GM23338 (cell line): ENCODE measurements at regions not wholly inside any gene's neighbourhood (a gene's known extent, or its start where the extent isn't known, plus 50 kb on each side); places are given as distances from the start of the nearest gene placed in this dataset.

Experiments
- ATAC-seq: fragments of 200-7000 bp; cut with Tn5 transposase; 3 replicates; pipeline ENCODE4 v1.9.1; 2020
- DNase-seq: peaks from one replicate; pipeline ENCODE4 v3.0.0-alpha.2; 2015; ENCODE audit warnings: low spot score
- H2AFZ ChIP-seq: fragments of 200-600 bp; sonication (generic); 2 replicates; pipeline ENCODE4 v1.8.0; 2016; ENCODE audit warnings: antibody characterized with exemption, mild to moderate bottlenecking, moderate library complexity
- H3F3A ChIP-seq: fragments of 200-600 bp; sonication (generic); replicated peaks from 2 replicates; pipeline ENCODE4 v1.8.0; 2017; ENCODE audit warnings: antibody characterized with exemption, mixed run types, low read depth
- H3K27ac ChIP-seq: fragments of 200-600 bp; sonication (generic); 2 replicates; pipeline ENCODE4 v1.6.1; 2016; ENCODE audit warnings: low read depth
- H3K27me3 ChIP-seq: fragments of 200-600 bp; sonication (generic); 2 replicates; pipeline ENCODE4 v1.8.0; 2016; ENCODE audit warnings: mild to moderate bottlenecking, mixed run types, moderate library complexity; ENCODE audit not compliant: insufficient read depth
- H3K36me3 ChIP-seq: fragments of 200-600 bp; sonication (generic); 2 replicates; pipeline ENCODE4 v1.8.0; 2016; ENCODE audit warnings: mild to moderate bottlenecking; ENCODE audit not compliant: insufficient read depth
- H3K4me1 ChIP-seq: fragments of 200-600 bp; sonication (generic); 2 replicates; pipeline ENCODE4 v1.8.0; 2016; ENCODE audit warnings: mild to moderate bottlenecking, moderate library complexity; ENCODE audit not compliant: insufficient read depth
- H3K4me2 ChIP-seq: fragments of 200-600 bp; sonication (generic); 2 replicates; pipeline ENCODE4 v1.7.1; 2017; ENCODE audit warnings: mixed run types
- H3K4me3 ChIP-seq: fragments of 200-600 bp; sonication (generic); 2 replicates; pipeline ENCODE4 v1.6.1; 2016; ENCODE audit warnings: mixed run types
- H3K79me2 ChIP-seq: fragments of 200-600 bp; sonication (generic); replicated peaks from 2 replicates; pipeline ENCODE4 v1.8.0; 2017; ENCODE audit warnings: mild to moderate bottlenecking; ENCODE audit not compliant: insufficient read depth
- H3K9me2 ChIP-seq: fragments of 200-600 bp; sonication (generic); 2 replicates; pipeline ENCODE4 v1.8.0; 2017; ENCODE audit not compliant: insufficient read depth
- H4K20me1 ChIP-seq: fragments of 200-600 bp; sonication (generic); replicated peaks from 2 replicates; pipeline ENCODE4 v1.8.0; 2017; ENCODE audit warnings: mild to moderate bottlenecking; ENCODE audit not compliant: insufficient read depth
- H3K27ac Mint-ChIP-seq: 2 replicates; pipeline ENCODE4 v1.8.0; 2020; ENCODE audit warnings: inconsistent platforms, mild to moderate bottlenecking, moderate library complexity, mixed read lengths
- H3K27me3 Mint-ChIP-seq: 3 replicates; pipeline ENCODE4 v1.8.0; 2022; ENCODE audit warnings: low read depth, mild to moderate bottlenecking, moderate library complexity, mixed read lengths, inconsistent platforms; ENCODE audit not compliant: insufficient read depth, poor library complexity
- H3K36me3 Mint-ChIP-seq: 3 replicates; pipeline ENCODE4 v1.8.0; 2021; ENCODE audit warnings: low read depth, mild to moderate bottlenecking, inconsistent platforms, moderate library complexity, mixed read lengths
- H3K4me1 Mint-ChIP-seq: 3 replicates; pipeline ENCODE4 v1.8.0; 2020; ENCODE audit warnings: mild to moderate bottlenecking, inconsistent platforms, mixed read lengths
- H3K4me3 Mint-ChIP-seq: 3 replicates; pipeline ENCODE4 v1.8.0; 2021; ENCODE audit warnings: moderate library complexity, mild to moderate bottlenecking, inconsistent platforms, mixed read lengths
- H3K9me3 Mint-ChIP-seq: 3 replicates; pipeline ENCODE4 v1.8.0; 2020; ENCODE audit warnings: moderate library complexity, mild to moderate bottlenecking, inconsistent platforms, mixed read lengths
- EZH2 ChIP-seq: fragments of 200-600 bp; sonication (generic); IDR thresholded peaks from one replicate; pipeline ENCODE4 v1.8.0; 2017; ENCODE audit warnings: antibody characterized with exemption, mild to moderate bottlenecking, low read depth; ENCODE audit not compliant: unreplicated experiment
- EZH2phosphoT487 ChIP-seq: fragments of 200-600 bp; sonication (generic); IDR thresholded peaks from one replicate; pipeline ENCODE4 v1.8.1; 2018; ENCODE audit warnings: antibody characterized with exemption; ENCODE audit not compliant: unreplicated experiment
- JUNB ChIP-seq: IDR thresholded peaks from one replicate; pipeline ENCODE4 v1.6.1; 2016; ENCODE audit warnings: antibody characterized with exemption; ENCODE audit not compliant: unreplicated experiment
- NANOG ChIP-seq: IDR thresholded peaks from 2 replicates; pipeline ENCODE4 v1.6.1; 2016; ENCODE audit warnings: antibody characterized with exemption, borderline replicate concordance
- POLR2AphosphoS5 ChIP-seq: IDR thresholded peaks from 2 replicates; pipeline ENCODE4 v1.6.1; 2016; ENCODE audit warnings: antibody characterized with exemption, low read depth
- ZNF114 ChIP-seq: fragments of 250-450 bp; sonication (Bioruptor Pico); IDR thresholded peaks from 2 replicates; pipeline ENCODE4 v1.5.0; 2020; ENCODE audit warnings: mild to moderate bottlenecking, moderate library complexity
- ZNF462 ChIP-seq: fragments of 250-450 bp; sonication (Bioruptor Pico); IDR thresholded peaks from 2 replicates; pipeline ENCODE4 v1.5.0; 2020; ENCODE audit warnings: mild to moderate bottlenecking, moderate library complexity
- TF ChIP-seq, protein P1 (sequence below): IDR thresholded peaks from 2 replicates; pipeline ENCODE4 v1.6.1; 2016; ENCODE audit warnings: antibody characterized with exemption
- TF ChIP-seq, protein P2 (sequence below), 2 experiments: fragments of 200-600 bp in 1 of 2; sonication (generic) in 1 of 2; conservative IDR thresholded peaks; 2 replicates each; pipeline versions ENCODE4 v1.5.1 to v1.6.1; 2016 to 2017; ENCODE audit warnings: antibody characterized with exemption in 2 of 2, low read depth in 2 of 2, mild to moderate bottlenecking in 2 of 2, moderate library complexity in 1 of 2

DNA sequence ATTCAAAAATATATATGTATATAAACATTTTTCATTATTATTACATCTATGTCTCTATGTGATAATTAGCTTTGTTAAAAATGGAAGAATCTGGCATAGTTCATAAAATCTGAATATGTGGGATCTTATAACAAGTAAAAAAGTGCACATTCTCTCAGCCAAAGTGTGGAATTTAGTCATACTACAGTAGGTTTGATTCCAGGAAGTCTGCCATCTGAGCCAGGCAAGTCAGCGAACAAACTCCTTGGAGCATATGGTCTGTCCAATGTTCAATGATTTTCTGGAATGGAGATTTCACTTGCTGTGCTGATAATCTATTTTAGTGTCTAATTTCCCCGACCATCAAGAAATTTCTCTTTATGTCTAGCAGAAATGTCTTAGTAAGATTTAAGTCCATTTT is 1033.2 kb upstream of the NXPH2 start (continued):
- no peak for TF ChIP-seq ZNF462 (CRISPR knock-in tag)
- TF ChIP-seq, protein P1, sequence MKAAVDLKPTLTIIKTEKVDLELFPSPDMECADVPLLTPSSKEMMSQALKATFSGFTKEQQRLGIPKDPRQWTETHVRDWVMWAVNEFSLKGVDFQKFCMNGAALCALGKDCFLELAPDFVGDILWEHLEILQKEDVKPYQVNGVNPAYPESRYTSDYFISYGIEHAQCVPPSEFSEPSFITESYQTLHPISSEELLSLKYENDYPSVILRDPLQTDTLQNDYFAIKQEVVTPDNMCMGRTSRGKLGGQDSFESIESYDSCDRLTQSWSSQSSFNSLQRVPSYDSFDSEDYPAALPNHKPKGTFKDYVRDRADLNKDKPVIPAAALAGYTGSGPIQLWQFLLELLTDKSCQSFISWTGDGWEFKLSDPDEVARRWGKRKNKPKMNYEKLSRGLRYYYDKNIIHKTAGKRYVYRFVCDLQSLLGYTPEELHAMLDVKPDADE = no peak

GRCh38 chr2:139805441-139805840 is 1025.3 kb upstream of the NXPH2 start:
- H3F3A ChIP-seq = no peaks in the 10 kb centered on the region
- H3K27ac ChIP-seq = no peak overlapping the region
- no peaks in the 10 kb centered on the region for H4K20me1 ChIP-seq
- Mint-ChIP-seq H3K27ac (no peak overlapping the region), H3K4me1 (peaks cover 5% of the 10 kb centered on the region), H3K9me3 (no peaks in the 10 kb centered on the region), H3K27me3 (no peaks in the 10 kb centered on the region), H3K4me3 (no peak overlapping the region), H3K36me3 (no peaks in the 10 kb centered on the region)
- no peak overlapping the region for H3K4me2 ChIP-seq
- H3K4me1 ChIP-seq = peaks cover 6% of the 10 kb centered on the region; the same call in 1 of the 2 replicates
- no peaks in the 10 kb centered on the region for H3K27me3 ChIP-seq
- no peaks in the 10 kb centered on the region for H3K79me2 ChIP-seq
- H3K4me3 ChIP-seq = no peak overlapping the region
- no peak for ATAC-seq
- DNase-seq = no peak
- no peaks in the 10 kb centered on the region for H3K9me2 ChIP-seq
- TF ChIP-seq JUNB (no peak), EZH2 (no peak), POLR2AphosphoS5 (no peak), NANOG (no peak), EZH2phosphoT487 (no peak), ZNF114 (CRISPR knock-in tag) (no peak)
- TF ChIP-seq, protein P2, sequence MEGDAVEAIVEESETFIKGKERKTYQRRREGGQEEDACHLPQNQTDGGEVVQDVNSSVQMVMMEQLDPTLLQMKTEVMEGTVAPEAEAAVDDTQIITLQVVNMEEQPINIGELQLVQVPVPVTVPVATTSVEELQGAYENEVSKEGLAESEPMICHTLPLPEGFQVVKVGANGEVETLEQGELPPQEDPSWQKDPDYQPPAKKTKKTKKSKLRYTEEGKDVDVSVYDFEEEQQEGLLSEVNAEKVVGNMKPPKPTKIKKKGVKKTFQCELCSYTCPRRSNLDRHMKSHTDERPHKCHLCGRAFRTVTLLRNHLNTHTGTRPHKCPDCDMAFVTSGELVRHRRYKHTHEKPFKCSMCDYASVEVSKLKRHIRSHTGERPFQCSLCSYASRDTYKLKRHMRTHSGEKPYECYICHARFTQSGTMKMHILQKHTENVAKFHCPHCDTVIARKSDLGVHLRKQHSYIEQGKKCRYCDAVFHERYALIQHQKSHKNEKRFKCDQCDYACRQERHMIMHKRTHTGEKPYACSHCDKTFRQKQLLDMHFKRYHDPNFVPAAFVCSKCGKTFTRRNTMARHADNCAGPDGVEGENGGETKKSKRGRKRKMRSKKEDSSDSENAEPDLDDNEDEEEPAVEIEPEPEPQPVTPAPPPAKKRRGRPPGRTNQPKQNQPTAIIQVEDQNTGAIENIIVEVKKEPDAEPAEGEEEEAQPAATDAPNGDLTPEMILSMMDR (conservative IDR thresholded peaks at IDR 0.05; ENCODE audit: low read depth in 2 of 2) = no peak
- TF ChIP-seq, protein P1 = no peak
- no peak overlapping the region for H2AFZ ChIP-seq
- H3K36me3 ChIP-seq = no peaks in the 10 kb centered on the region
